Breast epithelium (tissue), 3 donors: ENCODE measurements at regions not wholly inside any gene's neighbourhood (a gene's known extent, or its start where the extent isn't known, plus 50 kb on each side); places are given as distances from the start of the nearest gene placed in this dataset.

ENCODE experiments used
- POLR2A ChIP-seq: fragments of 450-650 bp; IDR thresholded peaks from one replicate; pipeline ENCODE4 v1.6.1; 2016; ENCODE audit warnings: antibody characterized with exemption, mild to moderate bottlenecking, moderate library complexity
- TF ChIP-seq, protein P1 (sequence below), 3 donors: fragments of 450-650 bp; IDR thresholded peaks; one replicate each; pipeline ENCODE4 v1.5.1; 2016 to 2017; ENCODE audit warnings: antibody characterized with exemption in 3 of 3, mild to moderate bottlenecking in 3 of 3, moderate library complexity in 3 of 3

DNA sequence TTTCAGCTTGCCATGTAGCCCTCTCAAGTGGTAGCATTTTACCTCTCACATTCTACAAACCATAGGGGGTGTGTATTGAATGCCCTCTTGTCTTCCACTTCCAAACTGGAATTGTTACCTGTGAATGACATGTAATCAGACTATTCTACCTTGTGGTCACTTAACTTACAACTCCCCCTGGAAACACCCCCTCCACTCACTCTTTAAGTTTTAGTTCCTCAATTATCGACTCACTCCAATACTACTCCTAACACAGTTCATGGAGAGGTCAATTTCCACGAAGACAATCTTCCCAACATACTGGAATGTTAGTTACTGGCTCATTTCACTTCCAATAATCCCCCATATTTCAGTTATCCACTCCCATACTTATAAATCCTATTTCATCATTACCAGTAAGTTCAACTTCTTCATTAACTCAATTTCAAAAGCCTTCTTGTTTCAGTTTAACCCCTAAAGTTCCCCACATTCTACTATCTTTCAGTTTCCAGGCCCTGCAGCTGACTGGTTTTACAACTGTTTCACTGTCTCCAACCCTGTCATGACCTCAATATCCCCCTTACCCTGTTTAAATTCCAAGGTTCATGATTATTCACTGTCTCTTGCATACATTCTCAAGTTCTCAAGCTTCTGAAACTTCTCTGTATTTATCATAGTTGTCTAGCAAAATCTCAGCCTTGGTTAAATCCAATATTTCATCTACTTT is 92.5 kb downstream of the C11orf87 start:
- TF ChIP-seq, protein P1, sequence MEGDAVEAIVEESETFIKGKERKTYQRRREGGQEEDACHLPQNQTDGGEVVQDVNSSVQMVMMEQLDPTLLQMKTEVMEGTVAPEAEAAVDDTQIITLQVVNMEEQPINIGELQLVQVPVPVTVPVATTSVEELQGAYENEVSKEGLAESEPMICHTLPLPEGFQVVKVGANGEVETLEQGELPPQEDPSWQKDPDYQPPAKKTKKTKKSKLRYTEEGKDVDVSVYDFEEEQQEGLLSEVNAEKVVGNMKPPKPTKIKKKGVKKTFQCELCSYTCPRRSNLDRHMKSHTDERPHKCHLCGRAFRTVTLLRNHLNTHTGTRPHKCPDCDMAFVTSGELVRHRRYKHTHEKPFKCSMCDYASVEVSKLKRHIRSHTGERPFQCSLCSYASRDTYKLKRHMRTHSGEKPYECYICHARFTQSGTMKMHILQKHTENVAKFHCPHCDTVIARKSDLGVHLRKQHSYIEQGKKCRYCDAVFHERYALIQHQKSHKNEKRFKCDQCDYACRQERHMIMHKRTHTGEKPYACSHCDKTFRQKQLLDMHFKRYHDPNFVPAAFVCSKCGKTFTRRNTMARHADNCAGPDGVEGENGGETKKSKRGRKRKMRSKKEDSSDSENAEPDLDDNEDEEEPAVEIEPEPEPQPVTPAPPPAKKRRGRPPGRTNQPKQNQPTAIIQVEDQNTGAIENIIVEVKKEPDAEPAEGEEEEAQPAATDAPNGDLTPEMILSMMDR (IDR thresholded peaks at IDR 0.05) = no peak
- TF ChIP-seq POLR2A = no peak
